ENCODE measurements at regions not wholly inside any gene's neighbourhood (a gene's known extent, or its start where the extent isn't known, plus 50 kb on each side); places are given as distances from the start of the nearest gene placed in this dataset.
A peak's percentile ranks its signal among the peaks of the same experiment; 100 is the strongest.

- DNase-seq (ENCODE audit: low spot score) = no peak
These were observed 121.1 kb downstream of the HGF start for GRCh38 chr7:81648716-81649115.

GRCh38 chr7:81645435-81645834 is 124.4 kb downstream of the HGF start:
- DNase-seq (ENCODE audit: low spot score) = peak; percentile 14

DNA sequence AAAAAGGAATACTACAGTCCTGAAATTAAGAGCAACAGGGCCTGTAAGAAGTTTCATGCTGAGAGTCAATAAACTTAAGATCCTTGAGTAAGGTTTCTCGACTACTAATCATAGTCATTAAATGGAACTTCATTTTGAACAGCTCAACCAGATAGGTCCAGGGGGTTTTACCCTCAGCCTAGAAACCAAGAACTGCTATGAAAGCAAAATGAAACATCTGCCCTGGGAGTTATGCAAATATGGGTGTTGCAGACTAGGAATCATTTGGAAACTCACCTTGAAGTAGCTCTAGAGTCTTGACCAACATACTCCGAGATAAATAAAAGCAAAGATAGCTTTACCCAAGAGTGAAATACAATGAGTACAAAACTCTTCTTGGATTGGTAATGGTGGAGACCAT is 128.0 kb downstream of the HGF start:
- DNase-seq (ENCODE audit: low spot score) = no peak

DNA sequence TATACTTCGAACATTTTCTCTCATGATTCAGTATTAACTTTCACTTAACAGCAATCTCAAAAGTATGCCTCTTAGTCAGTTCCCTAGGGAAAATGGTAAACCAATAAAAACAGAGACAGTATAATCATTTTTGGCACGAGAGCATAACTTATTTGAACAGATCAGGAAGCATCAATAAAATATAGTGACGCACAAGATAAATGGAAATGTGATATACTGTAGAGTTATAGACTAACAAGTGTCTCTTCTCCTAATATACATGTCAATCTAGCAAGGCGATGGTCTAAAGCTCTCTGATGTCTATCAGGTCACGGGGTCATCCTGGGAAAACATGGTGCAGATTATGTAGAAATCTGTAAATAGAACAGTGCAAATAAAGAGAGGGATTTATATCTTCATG is 131.6 kb downstream of the HGF start:
- DNase-seq (ENCODE audit: low spot score) = peak; percentile 44

GRCh38 chr7:81637534-81637933 is 132.3 kb downstream of the HGF start:
- no peak for DNase-seq (ENCODE audit: low spot score)

GRCh38 chr7:81632418-81632817 is 137.4 kb downstream of the HGF start:
- no peak for DNase-seq (ENCODE audit: low spot score)

- no peak for DNase-seq (ENCODE audit: low spot score)
These were observed 139.2 kb downstream of the HGF start for GRCh38 chr7:81630600-81630999.

DNA sequence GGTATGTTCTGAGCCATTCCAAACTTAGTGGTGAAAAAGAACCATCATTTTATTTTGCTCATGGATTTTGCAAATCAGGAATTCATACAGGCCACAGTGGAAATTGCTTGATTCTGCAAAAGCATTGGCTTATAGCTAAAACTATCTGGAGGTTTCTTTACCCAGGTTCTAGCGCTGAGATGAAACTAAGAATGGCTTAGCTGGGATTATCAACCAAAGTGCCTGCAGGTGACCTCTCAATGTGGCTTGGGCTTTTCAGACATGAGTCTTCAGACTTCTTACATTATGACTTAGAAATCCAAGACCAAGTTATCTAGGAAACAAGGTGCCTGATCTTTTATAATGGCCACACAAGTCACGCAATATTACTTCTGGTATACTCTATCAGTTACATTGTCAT is 140.1 kb downstream of the HGF start:
- no peak for DNase-seq (ENCODE audit: low spot score)

GRCh38 chr7:81628951-81629350 is 140.9 kb downstream of the HGF start:
- no peak for DNase-seq (ENCODE audit: low spot score)

DNA sequence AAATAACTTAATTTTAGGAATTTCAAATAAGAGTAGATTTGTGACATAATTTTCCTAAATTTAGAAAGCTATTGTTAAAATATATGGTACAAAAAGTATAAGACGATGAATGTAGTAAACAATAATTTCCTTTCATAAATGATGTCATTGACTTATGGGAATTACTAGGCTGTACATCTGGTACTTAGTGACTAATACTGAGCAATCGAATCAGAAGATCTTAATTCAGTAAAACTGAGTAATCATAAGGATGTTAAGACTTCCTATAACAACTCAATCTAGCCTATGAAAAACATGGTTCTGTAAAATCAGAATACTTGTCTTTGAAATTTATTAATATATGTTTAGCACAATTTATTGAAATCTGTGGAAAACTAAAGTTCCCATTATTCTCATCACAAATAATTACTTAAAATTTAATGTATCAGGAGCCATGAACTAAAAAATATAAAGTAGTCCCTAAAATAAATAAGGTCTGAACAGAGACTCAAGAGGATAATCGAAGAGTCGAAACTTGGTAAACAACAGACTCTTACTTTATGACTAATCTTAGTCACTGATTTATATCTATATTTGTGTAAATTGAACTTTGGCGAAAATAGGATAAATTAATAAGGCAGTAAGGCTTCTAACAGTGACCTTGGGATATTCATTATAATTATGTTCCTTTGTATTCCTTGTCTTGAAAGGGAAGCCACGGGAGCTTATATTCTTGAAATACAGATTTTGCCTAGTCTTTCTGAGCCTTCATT is 142.1 kb downstream of the HGF start:
- DNase-seq (ENCODE audit: low spot score) = no peak

DNA sequence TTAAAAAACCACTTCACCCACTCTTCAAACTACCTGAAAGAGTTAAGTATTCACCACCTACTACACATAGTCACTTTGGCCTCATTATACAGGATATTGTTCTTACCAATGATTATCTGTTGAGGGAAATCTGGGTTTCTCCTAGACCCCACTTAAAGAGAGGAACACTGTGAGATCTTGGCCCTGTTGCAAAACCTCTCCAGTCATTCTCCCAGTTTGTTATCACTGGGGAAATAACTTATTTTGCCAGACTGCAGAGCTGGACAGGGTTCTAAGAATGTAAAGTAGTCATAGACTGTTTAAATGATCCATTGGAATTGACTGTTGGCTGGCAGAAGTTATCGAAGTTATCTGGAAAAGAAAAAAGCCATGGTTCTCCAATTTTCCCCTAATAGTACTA is 143.8 kb downstream of the HGF start:
- no peak for DNase-seq (ENCODE audit: low spot score)

GRCh38 chr7:81624650-81625631 is 144.9 kb downstream of the HGF start:
- no peak for DNase-seq (ENCODE audit: low spot score)

DNA sequence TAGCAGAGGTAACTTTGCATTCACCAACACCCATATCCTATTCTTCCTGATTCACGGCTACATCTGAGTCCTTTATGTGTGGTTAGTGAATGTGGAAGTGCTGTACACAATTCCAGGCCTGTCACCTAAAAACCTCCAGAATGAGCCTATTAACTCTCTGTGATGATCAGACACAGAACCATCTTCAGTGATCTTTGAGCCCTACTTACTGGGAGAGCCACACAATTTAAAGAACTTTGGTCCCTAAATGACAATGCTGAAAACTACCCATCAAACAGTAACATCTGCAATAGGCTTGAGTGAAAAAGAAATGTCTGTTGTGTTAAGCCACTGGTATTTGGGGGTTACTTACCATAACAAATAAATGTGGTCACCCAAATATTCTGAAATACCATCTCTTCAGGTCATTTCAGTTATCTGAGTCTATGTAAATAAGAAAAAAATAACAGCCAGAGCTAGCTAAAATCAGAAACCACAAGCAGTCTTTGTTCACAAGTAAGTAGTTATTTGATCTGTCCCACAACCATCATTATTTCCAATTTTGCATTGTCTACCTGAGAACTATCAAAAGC is 145.7 kb downstream of the HGF start:
- no peak for DNase-seq (ENCODE audit: low spot score)

DNA sequence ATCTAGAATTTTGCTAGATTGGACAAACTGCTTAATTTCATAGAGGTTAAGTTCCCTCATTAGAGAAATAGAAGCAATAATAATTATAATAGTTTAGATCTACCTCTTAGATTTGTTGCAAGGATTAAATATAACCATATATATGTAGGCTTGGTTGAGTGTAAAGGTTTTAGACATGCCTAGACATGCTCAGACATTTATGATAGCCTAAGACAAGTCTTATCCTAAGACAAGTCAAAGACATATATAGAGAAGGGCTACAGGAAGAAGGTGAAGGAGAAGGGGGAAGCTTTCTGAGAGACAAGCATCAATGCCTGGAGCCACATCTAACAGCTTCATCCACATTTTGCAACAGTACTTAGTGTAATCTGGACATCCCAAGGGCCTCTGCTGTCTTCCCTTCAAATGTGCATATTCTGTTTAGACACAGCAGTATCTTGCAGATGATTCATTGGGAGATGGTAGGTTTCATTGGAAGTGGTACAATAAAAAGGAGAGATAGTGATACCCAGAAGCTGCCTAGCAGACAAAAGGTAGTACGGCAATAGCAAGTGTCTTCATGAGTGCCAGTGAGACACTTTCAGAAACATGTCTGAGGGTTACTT is 146.5 kb downstream of the HGF start:
- no peak for DNase-seq (ENCODE audit: low spot score)

DNA sequence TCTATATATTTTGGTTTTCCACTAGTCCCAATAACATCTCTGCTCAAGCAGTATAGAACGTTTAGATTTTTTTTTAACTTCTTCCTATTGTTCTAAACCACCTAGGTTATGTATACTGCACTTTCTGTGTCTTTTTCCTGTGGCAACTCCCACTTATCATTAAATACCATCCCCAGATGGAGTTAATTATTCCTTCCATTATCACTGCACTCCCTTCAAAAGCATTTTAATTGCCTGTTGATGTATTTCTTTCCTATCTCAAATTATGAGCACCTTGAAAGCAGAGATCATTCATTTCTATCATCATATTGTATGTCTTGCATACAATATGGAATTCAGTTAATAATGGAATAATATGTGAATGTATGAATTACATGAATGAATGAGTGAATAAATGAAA is 148.0 kb downstream of the HGF start:
- no peak for DNase-seq (ENCODE audit: low spot score)

- DNase-seq (ENCODE audit: low spot score) = peak; percentile 66
These were observed 151.3 kb downstream of the HGF start for GRCh38 chr7:81618396-81619014.

- DNase-seq (ENCODE audit: low spot score) = no peak
These were observed 152.9 kb downstream of the HGF start for GRCh38 chr7:81616951-81617350.

DNA sequence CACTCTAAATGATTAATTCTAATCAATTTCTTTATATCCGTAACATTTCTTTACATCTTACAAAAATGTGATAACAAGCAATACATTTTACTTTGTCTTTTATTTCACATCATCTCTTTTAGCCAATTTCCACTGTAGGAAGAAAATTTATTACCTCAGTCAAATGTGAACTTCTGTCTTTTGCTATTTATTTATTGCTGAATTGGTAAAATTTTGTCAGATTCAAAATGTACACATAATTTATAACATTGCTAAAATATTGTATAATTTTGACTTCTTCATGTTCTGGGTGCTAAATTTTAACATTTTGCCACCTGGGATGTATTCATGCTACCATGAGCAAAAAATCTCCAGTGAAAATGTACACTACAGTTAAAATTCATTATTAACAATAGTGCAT is 158.0 kb downstream of the HGF start:
- no peak for DNase-seq (ENCODE audit: low spot score)

GRCh38 chr7:81611040-81611439 is 158.8 kb downstream of the HGF start:
- DNase-seq (ENCODE audit: low spot score) = no peak

DNA sequence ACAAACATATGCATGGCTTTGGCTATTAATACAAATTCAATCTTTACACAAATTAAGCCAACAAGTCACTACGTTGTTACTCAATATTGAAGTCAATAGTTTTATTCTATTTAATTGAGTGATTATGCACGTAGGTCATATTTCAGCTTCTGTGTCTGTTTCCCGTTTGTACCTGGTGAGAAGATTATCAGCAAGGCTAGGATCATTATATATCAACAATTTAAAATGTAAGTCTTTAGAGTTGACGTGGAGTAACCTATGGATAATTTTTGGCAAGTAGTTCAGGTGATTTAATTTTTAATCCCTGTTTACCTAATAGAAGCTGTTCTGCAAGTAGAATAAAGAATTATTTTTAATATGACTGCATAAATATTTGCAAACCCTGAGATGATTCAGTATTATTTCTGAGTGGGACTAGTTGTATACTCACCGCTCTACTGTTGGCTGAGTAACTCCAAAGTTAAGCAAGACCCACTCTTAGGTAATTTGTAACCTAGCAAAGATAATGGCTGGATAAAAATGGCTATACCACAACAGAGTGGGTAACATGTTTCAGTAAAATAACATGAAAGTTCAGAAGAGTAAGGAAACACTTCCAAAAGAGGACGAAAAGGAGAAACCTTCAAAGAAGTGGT is 161.0 kb downstream of the HGF start:
- no peak for DNase-seq (ENCODE audit: low spot score)

- DNase-seq (ENCODE audit: low spot score) = no peak
These were observed 161.9 kb downstream of the HGF start for GRCh38 chr7:81607987-81608386.
